HFFc6 (cell line): ENCODE measurements at regions not wholly inside any gene's neighbourhood (a gene's known extent, or its start where the extent isn't known, plus 50 kb on each side); places are given as distances from the start of the nearest gene placed in this dataset.

Experiments
- DNase-seq: peaks from one replicate; pipeline ENCODE4 v3.0.0-alpha.2; 2018
- H3K27ac Mint-ChIP-seq: 2 replicates; pipeline ENCODE4 v1.8.0; 2020; ENCODE audit warnings: mild to moderate bottlenecking, mixed read lengths
- H3K27me3 Mint-ChIP-seq: 2 replicates; pipeline ENCODE4 v1.8.0; 2021; ENCODE audit warnings: mild to moderate bottlenecking, moderate library complexity, mixed read lengths; ENCODE audit not compliant: insufficient read depth
- H3K36me3 Mint-ChIP-seq: 2 replicates; pipeline ENCODE4 v1.8.0; 2021; ENCODE audit warnings: low read depth, mixed read lengths
- H3K4me1 Mint-ChIP-seq: 2 replicates; pipeline ENCODE4 v1.8.0; 2020; ENCODE audit warnings: low read depth, mixed read lengths
- H3K4me3 Mint-ChIP-seq: 2 replicates; pipeline ENCODE4 v1.8.0; 2020; ENCODE audit warnings: mild to moderate bottlenecking, moderate library complexity, mixed read lengths
- H3K9me3 Mint-ChIP-seq: 2 replicates; pipeline ENCODE4 v1.8.0; 2020; ENCODE audit warnings: mild to moderate bottlenecking, mixed read lengths
- CTCF ChIP-seq: fragments of 200-600 bp; sonication (generic); IDR thresholded peaks from 2 replicates; pipeline ENCODE4 v1.5.0; 2021; ENCODE audit warnings: antibody characterized with exemption, mild to moderate bottlenecking

GRCh38 chr12:67837876-67838275, 151.4 kb upstream of the IFNG-AS1 start:
- no peak for DNase-seq
- Mint-ChIP-seq H3K4me1 (no peaks in the 10 kb centered on the region), H3K36me3 (peaks cover 20% of the 10 kb centered on the region), H3K9me3 (peaks cover 26% of the 10 kb centered on the region), H3K27me3 (no peaks in the 10 kb centered on the region; the same call in 1 of the 2 replicates), H3K27ac (no peak overlapping the region), H3K4me3 (no peak overlapping the region)
- no peak for TF ChIP-seq CTCF

- peaks cover 23% of the 10 kb centered on the region for H3K9me3 Mint-ChIP-seq
- no peak for TF ChIP-seq CTCF
- H3K4me1 Mint-ChIP-seq: no peaks in the 10 kb centered on the region
- DNase-seq: no peak
- no peaks in the 10 kb centered on the region for H3K27me3 Mint-ChIP-seq
- no peak overlapping the region for H3K4me3 Mint-ChIP-seq
- no peak overlapping the region for H3K27ac Mint-ChIP-seq
- peaks cover 16% of the 10 kb centered on the region for H3K36me3 Mint-ChIP-seq
Measured at GRCh38 chr12:67842124-67842523, 147.1 kb upstream of the IFNG-AS1 start.

DNA sequence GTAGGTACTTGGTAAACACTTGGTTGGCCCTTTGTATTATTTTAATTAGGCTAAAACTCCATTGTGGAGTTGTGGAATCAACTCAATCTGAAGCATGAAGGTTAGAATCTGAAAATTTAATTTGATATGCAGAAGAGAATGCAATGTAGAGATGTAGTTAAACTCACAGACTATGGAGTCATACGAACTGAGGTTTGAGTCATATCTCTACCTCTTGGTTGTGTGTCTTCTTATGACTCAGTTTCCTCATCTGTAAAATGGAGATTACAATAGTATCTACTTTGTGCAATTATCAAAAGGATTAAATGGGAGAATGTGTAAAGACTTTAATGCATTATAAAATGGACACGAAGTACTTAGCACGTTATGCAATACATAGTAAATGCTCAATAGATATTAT, 146.0 kb upstream of the IFNG-AS1 start:
- no peaks in the 10 kb centered on the region for H3K27me3 Mint-ChIP-seq
- H3K9me3 Mint-ChIP-seq: peaks cover 11% of the 10 kb centered on the region
- no peak overlapping the region for H3K4me3 Mint-ChIP-seq
- H3K27ac Mint-ChIP-seq: no peak overlapping the region
- DNase-seq: no peak
- no peaks in the 10 kb centered on the region for H3K4me1 Mint-ChIP-seq
- TF ChIP-seq CTCF: no peak
- H3K36me3 Mint-ChIP-seq: peaks cover 13% of the 10 kb centered on the region

DNA sequence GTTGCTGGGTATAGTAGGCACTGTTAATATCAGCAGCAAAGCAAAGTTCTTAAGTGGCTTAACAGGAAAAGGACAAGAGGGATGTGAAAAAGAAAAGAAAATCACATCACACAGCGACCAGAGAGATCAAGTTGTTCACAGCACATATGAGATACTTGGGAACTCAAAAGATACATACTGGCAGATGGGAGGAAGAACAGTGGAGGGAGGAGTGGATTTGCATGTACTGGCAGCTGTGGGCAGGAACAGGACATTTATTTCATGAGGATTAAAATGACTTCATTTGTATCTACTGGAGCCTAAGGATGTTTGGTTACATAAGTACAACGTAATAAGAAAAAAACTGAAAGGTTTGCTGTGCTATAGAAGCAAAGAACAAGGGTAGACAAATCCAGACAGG, 136.5 kb upstream of the IFNG-AS1 start:
- no peak overlapping the region; the same call in 1 of the 2 replicates for H3K27ac Mint-ChIP-seq
- no peaks in the 10 kb centered on the region for H3K36me3 Mint-ChIP-seq
- peak overlapping the region; percentile 60 for H3K4me3 Mint-ChIP-seq
- no peak for DNase-seq
- peaks cover 36% of the 10 kb centered on the region for H3K4me1 Mint-ChIP-seq
- no peaks in the 10 kb centered on the region for H3K27me3 Mint-ChIP-seq
- no peak for TF ChIP-seq CTCF
- no peaks in the 10 kb centered on the region for H3K9me3 Mint-ChIP-seq

GRCh38 chr12:67853204-67853603, 136.0 kb upstream of the IFNG-AS1 start:
- Mint-ChIP-seq H3K4me3 (peak overlapping the region; percentile 60), H3K36me3 (no peaks in the 10 kb centered on the region), H3K27me3 (no peaks in the 10 kb centered on the region), H3K4me1 (peaks cover 36% of the 10 kb centered on the region), H3K27ac (peak overlapping the region; percentile 27; the same call in 1 of the 2 replicates), H3K9me3 (no peaks in the 10 kb centered on the region)
- peak; percentile 53 for DNase-seq
- no peak for TF ChIP-seq CTCF

DNA sequence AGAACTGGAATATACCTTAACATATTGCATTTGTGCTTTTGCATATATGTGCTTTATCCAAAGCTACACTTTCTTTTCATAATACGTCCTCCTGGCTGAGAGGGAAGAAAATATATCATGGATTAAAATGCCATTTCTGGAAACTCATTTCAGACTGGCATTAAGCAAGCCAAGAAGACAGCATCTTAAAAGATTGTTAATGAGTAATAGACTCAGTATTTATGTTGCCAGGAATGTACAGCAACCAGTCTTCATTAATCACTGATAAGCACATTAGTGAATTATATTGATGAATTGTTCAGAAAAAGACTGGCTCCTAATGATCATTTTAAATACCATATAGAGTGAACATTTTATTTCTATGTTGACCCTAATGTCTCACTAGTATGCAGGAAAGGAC, 134.9 kb upstream of the IFNG-AS1 start:
- no peak for TF ChIP-seq CTCF
- Mint-ChIP-seq H3K9me3 (no peaks in the 10 kb centered on the region), H3K27me3 (no peaks in the 10 kb centered on the region), H3K4me1 (peaks cover 36% of the 10 kb centered on the region), H3K4me3 (no peak overlapping the region), H3K36me3 (no peaks in the 10 kb centered on the region), H3K27ac (no peak overlapping the region)
- DNase-seq: no peak
